GM23248 (cell line): ENCODE measurements at regions not wholly inside any gene's neighbourhood (a gene's known extent, or its start where the extent isn't known, plus 50 kb on each side); places are given as distances from the start of the nearest gene placed in this dataset.

Experiments
- EZH2 ChIP-seq: fragments of 200-600 bp; sonication (generic); IDR thresholded peaks from 2 replicates; pipeline ENCODE4 v1.6.1; 2018; ENCODE audit warnings: antibody characterized with exemption, mild to moderate bottlenecking; ENCODE audit not compliant: insufficient read depth, poor library complexity, severe bottlenecking
- EZH2phosphoT487 ChIP-seq: fragments of 200-600 bp; sonication (generic); IDR thresholded peaks from 2 replicates; pipeline ENCODE4 v1.6.1; 2018; ENCODE audit warnings: antibody characterized with exemption, moderate library complexity, mild to moderate bottlenecking, low read depth; ENCODE audit not compliant: insufficient read depth

DNA sequence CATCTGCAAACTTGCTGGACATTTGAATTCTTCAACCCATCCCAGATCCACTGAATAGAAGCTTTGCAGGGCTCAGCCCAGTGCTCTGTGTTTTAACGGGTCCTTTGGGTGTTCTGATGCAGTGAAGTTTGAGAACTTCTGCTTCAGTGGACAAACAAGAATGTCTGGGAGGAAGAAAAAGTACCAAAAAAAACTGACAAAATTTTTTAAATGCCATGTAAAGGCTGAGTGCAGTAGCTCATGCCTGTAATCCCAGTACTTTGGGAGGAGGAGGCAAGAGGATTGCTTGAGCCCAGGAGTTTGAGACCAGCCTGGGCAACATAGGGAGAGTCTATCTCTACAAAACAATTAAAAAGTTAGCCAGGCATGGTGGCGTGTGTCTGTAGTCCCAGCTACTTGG, 51.8 kb upstream of the FRMD4A start:
- no peak for TF ChIP-seq EZH2phosphoT487
- no peak for TF ChIP-seq EZH2
